Keratinocyte (primary cell): ENCODE measurements at regions not wholly inside any gene's neighbourhood (a gene's known extent, or its start where the extent isn't known, plus 50 kb on each side); places are given as distances from the start of the nearest gene placed in this dataset.

Experiments used
- DNase-seq: peaks from one replicate; pipeline ENCODE4 v3.0.0-alpha.2; 2011; ENCODE audit warnings: low read depth, missing footprints, low spot score
- FAIRE-seq: peaks from 2 replicates; lab custom pipeline; 2011; peaks lifted over from hg19 to GRCh38; lab: Jason Lieb, UNC
- H2AFZ ChIP-seq: 2 replicates; pipeline ENCODE4 v1.6.0; 2012; ENCODE audit warnings: low read length, control low read depth, inconsistent platforms; ENCODE audit not compliant: control insufficient read depth
- H3K27ac ChIP-seq: 2 replicates; pipeline ENCODE4 v1.5.1; 2011; ENCODE audit warnings: low read length; ENCODE audit not compliant: control insufficient read depth, insufficient read depth
- H3K27me3 ChIP-seq: 3 replicates; pipeline ENCODE4 v1.6.0; 2011; ENCODE audit warnings: low read length; ENCODE audit not compliant: control insufficient read depth, insufficient read depth; ENCODE audit errors: extremely low read depth
- H3K36me3 ChIP-seq, 2 experiments: 2 replicates in 1 of 2; 3 replicates in 1 of 2; pipeline ENCODE4 v1.5.1; 2011; ENCODE audit warnings: low read length in 2 of 2, mild to moderate bottlenecking in 1 of 2; ENCODE audit not compliant: control insufficient read depth in 2 of 2, insufficient read depth in 2 of 2; ENCODE audit errors: extremely low read depth in 1 of 2
- H3K4me1 ChIP-seq: 3 replicates; pipeline ENCODE4 v1.5.1; 2011; ENCODE audit warnings: low read length; ENCODE audit not compliant: control insufficient read depth, insufficient read depth; ENCODE audit errors: extremely low read depth
- H3K4me2 ChIP-seq: 3 replicates; pipeline ENCODE4 v1.6.0; 2011; ENCODE audit warnings: low read depth, low read length; ENCODE audit not compliant: control insufficient read depth, insufficient read depth; ENCODE audit errors: extremely low read depth
- H3K4me3 ChIP-seq, 3 experiments: fragments of 200-600 bp in 1 of 3; sonication (generic) in 1 of 3; 2 replicates in 2 of 3; 3 replicates in 1 of 3; pipeline ENCODE4 v1.5.1; 2011 to 2016; ENCODE audit warnings: low read length in 3 of 3, mild to moderate bottlenecking in 3 of 3, control low read depth in 2 of 3, inconsistent platforms in 1 of 3, low read depth in 1 of 3, mixed read lengths in 1 of 3, mixed run types in 1 of 3, moderate library complexity in 1 of 3; ENCODE audit not compliant: control insufficient read depth in 2 of 3, insufficient read depth in 2 of 3; ENCODE audit errors: extremely low read depth in 1 of 3
- H3K79me2 ChIP-seq: 2 replicates; pipeline ENCODE4 v1.6.0; 2012; ENCODE audit warnings: low read length; ENCODE audit not compliant: control insufficient read depth, insufficient read depth
- H3K9ac ChIP-seq: 3 replicates; pipeline ENCODE4 v1.6.0; 2011; ENCODE audit warnings: low read length; ENCODE audit not compliant: control insufficient read depth, insufficient read depth; ENCODE audit errors: extremely low read depth
- H3K9me1 ChIP-seq: 3 replicates; pipeline ENCODE4 v1.6.0; 2011; ENCODE audit warnings: low read length; ENCODE audit not compliant: control insufficient read depth, insufficient read depth; ENCODE audit errors: extremely low read depth
- H3K9me3 ChIP-seq: 2 replicates; pipeline ENCODE4 v1.5.1; 2012; ENCODE audit warnings: low read depth, low read length; ENCODE audit not compliant: control insufficient read depth
- H4K20me1 ChIP-seq: 3 replicates; pipeline ENCODE4 v1.6.0; 2011; ENCODE audit warnings: low read length; ENCODE audit not compliant: control insufficient read depth, insufficient read depth; ENCODE audit errors: extremely low read depth
- CTCF ChIP-seq, 3 experiments: IDR thresholded peaks in 1 of 3; conservative IDR thresholded peaks in 1 of 3; optimal IDR thresholded peaks in 1 of 3; 2 replicates in 2 of 3; 3 replicates in 1 of 3; pipeline versions ENCODE3 to v1.5.1; 2011; ENCODE audit warnings: low read length in 3 of 3, mild to moderate bottlenecking in 3 of 3, moderate library complexity in 2 of 3, control low read depth in 1 of 3, inconsistent platforms in 1 of 3; ENCODE audit not compliant: insufficient read depth in 2 of 3; ENCODE audit errors: extremely low read depth in 1 of 3
- EZH2 ChIP-seq: IDR thresholded peaks from one replicate; pipeline ENCODE4 v1.6.1; 2012; ENCODE audit warnings: inconsistent platforms, mild to moderate bottlenecking, low read length, moderate library complexity
- dilution Hi-C: fragments of 300-500 bp; cut with MboI; formaldehyde crosslinking; loops from one replicate; pipeline ENCODE4 v1.7.0; 2020; ENCODE audit warnings: low sequenced_read_pairs; ENCODE audit not compliant: extremely low pct_ligation_motif_present

GRCh38 chr21:38954588-38955004, 148.9 kb downstream of the ETS2 start:
- H2AFZ ChIP-seq: no peak overlapping the region
- H4K20me1 ChIP-seq: no peaks in the 10 kb centered on the region
- H3K9me1 ChIP-seq: no peaks in the 10 kb centered on the region
- no peak for TF ChIP-seq EZH2
- TF ChIP-seq CTCF (optimal IDR thresholded peaks at IDR 0.05 in 1 of 3, IDR thresholded peaks at IDR 0.05 in 1 of 3, conservative IDR thresholded peaks at IDR 0.05 in 1 of 3; ENCODE audit: extremely low read depth in 1 of 3, insufficient read depth in 2 of 3, low read length in 3 of 3): no peak
- FAIRE-seq: no peak
- H3K4me3 ChIP-seq: no peak overlapping the region
- no peak for DNase-seq
- no peaks in the 10 kb centered on the region for H3K79me2 ChIP-seq
- H3K9ac ChIP-seq: no peak overlapping the region
- H3K27me3 ChIP-seq: no peaks in the 10 kb centered on the region
- H3K27ac ChIP-seq: no peak overlapping the region
- H3K9me3 ChIP-seq: no peaks in the 10 kb centered on the region
- no peaks in the 10 kb centered on the region for H3K36me3 ChIP-seq
- dilution Hi-C loops: no loop called here
- H3K4me2 ChIP-seq: no peak overlapping the region
- peaks cover 40% of the 10 kb centered on the region for H3K4me1 ChIP-seq

GRCh38 chr21:38953516-38953915, 147.8 kb downstream of the ETS2 start:
- no peaks in the 10 kb centered on the region for H3K27me3 ChIP-seq
- H3K27ac ChIP-seq: no peak overlapping the region
- H3K9ac ChIP-seq: no peak overlapping the region
- DNase-seq (no peak), FAIRE-seq (no peak)
- dilution Hi-C loops: no loop called here
- H2AFZ ChIP-seq: no peak overlapping the region
- H3K79me2 ChIP-seq: no peaks in the 10 kb centered on the region
- no peaks in the 10 kb centered on the region for H3K9me3 ChIP-seq
- H3K4me3 ChIP-seq: no peak overlapping the region
- H3K36me3 ChIP-seq: no peaks in the 10 kb centered on the region
- TF ChIP-seq CTCF (optimal IDR thresholded peaks at IDR 0.05 in 1 of 3, IDR thresholded peaks at IDR 0.05 in 1 of 3, conservative IDR thresholded peaks at IDR 0.05 in 1 of 3; ENCODE audit: extremely low read depth in 1 of 3, insufficient read depth in 2 of 3, low read length in 3 of 3): no peak
- TF ChIP-seq EZH2: no peak
- H3K9me1 ChIP-seq: no peaks in the 10 kb centered on the region
- H3K4me1 ChIP-seq: peaks cover 30% of the 10 kb centered on the region
- no peaks in the 10 kb centered on the region for H4K20me1 ChIP-seq
- no peak overlapping the region for H3K4me2 ChIP-seq
